ENCODE measurements at regions not wholly inside any gene's neighbourhood (a gene's known extent, or its start where the extent isn't known, plus 50 kb on each side); places are given as distances from the start of the nearest gene placed in this dataset.

- 56 to 66% (median 63%) methylated on average over 5 of the region's 5 CpGs for WGBS, 5 donors
Observed at GRCh38 chr3:154538566-154539360, 108.8 kb upstream of the GPR149 start.

GRCh38 chr3:154536751-154537150, 106.8 kb upstream of the GPR149 start:
- no peak overlapping the region for H3K4me3 ChIP-seq
- H3K36me3 ChIP-seq: no peaks in the 10 kb centered on the region
- no peaks in the 10 kb centered on the region for H3K27me3 ChIP-seq
- 79 to 89% (median 84%) methylated on average over 1 of the region's 1 CpG for WGBS, 5 donors
- H3K9me3 ChIP-seq: no peaks in the 10 kb centered on the region
- intact Hi-C loops (cut with DNase I; ENCODE audit: low total_unique reads): no loop called here
- DNase-seq: no peak
- no peak overlapping the region for H3K27ac ChIP-seq
- no peak for TF ChIP-seq EP300 (IDR thresholded peaks at IDR 0.05)
- no peak for TF ChIP-seq POLR2A (IDR thresholded peaks at IDR 0.05)
- no peak for TF ChIP-seq POLR2AphosphoS5 (IDR thresholded peaks at IDR 0.05)
- no peak for TF ChIP-seq CTCF (IDR thresholded peaks at IDR 0.05)
- no peaks in the 10 kb centered on the region for H3K4me1 ChIP-seq

More at GRCh38 chr3:154538566-154539360, 108.8 kb upstream of the GPR149 start:
- H3K4me1 ChIP-seq: no peaks in the 10 kb centered on the region
- no peak overlapping the region for H3K4me3 ChIP-seq
- no peaks in the 10 kb centered on the region for H3K9me3 ChIP-seq
- no peak for DNase-seq
- no peaks in the 10 kb centered on the region for H3K27me3 ChIP-seq
- H3K36me3 ChIP-seq: no peaks in the 10 kb centered on the region
- intact Hi-C loops (cut with DNase I; ENCODE audit: low total_unique reads): no loop called here
- no peak for TF ChIP-seq CTCF (IDR thresholded peaks at IDR 0.05)
- no peak for TF ChIP-seq EP300 (IDR thresholded peaks at IDR 0.05)
- no peak for TF ChIP-seq POLR2A (IDR thresholded peaks at IDR 0.05)
- no peak for TF ChIP-seq POLR2AphosphoS5 (IDR thresholded peaks at IDR 0.05)
- no peak overlapping the region for H3K27ac ChIP-seq

DNA sequence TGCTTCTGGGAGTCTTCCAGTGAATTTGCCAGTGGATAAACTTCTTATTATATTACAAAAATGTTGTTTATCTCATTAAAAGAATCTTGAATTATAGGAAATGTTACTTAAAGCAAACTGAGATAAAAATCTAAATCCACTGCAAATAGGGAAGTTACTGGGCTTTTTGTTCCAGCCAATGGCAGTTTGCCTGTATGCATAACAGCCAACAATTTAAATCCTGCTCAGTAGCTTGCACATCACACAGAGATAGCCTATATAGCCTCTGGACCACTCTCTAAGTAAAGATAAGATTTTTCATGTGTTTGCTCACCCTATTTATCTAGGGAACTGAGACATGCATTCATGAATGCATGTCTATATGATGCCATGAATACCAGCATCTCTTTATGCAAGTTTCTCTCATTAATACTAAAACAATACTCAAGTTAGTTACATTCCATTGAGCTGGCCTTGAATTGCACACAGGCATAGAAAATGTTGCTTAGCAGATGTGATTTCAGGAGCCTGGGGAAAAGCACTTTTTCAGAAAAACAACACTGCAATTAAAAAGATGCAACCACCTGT, 92.1 kb upstream of the GPR149 start:
- Histone ChIP-seq H3K27me3 (no peaks in the 10 kb centered on the region), H3K4me1 (no peaks in the 10 kb centered on the region), H3K27ac (no peak overlapping the region), H3K36me3 (no peaks in the 10 kb centered on the region), H3K9me3 (no peaks in the 10 kb centered on the region), H3K4me3 (no peak overlapping the region)
- no peak for DNase-seq
- TF ChIP-seq POLR2A (IDR thresholded peaks at IDR 0.05): no peak
- no peak for TF ChIP-seq EP300 (IDR thresholded peaks at IDR 0.05)
- TF ChIP-seq CTCF (IDR thresholded peaks at IDR 0.05): no peak
- no peak for TF ChIP-seq POLR2AphosphoS5 (IDR thresholded peaks at IDR 0.05)
- intact Hi-C loops (cut with DNase I; ENCODE audit: low total_unique reads): no loop called here

- no peaks in the 10 kb centered on the region for H3K4me1 ChIP-seq
- no peaks in the 10 kb centered on the region for H3K9me3 ChIP-seq
- no peaks in the 10 kb centered on the region for H3K27me3 ChIP-seq
- 51 to 71% (median 64%) methylated on average over 2 of the region's 2 CpGs for WGBS, 5 donors
- H3K4me3 ChIP-seq: no peak overlapping the region
- intact Hi-C loops (cut with DNase I; ENCODE audit: low total_unique reads): no loop called here
- H3K36me3 ChIP-seq: no peaks in the 10 kb centered on the region
- TF ChIP-seq POLR2A (IDR thresholded peaks at IDR 0.05) (no peak), CTCF (IDR thresholded peaks at IDR 0.05) (no peak), EP300 (IDR thresholded peaks at IDR 0.05) (no peak), POLR2AphosphoS5 (IDR thresholded peaks at IDR 0.05) (no peak)
- H3K27ac ChIP-seq: no peak overlapping the region
- no peak for DNase-seq
Observed at GRCh38 chr3:154517404-154517803, 87.4 kb upstream of the GPR149 start.

Measured in stomach (tissue), 8 donors.